LNCAP (cell line): ENCODE measurements at regions not wholly inside any gene's neighbourhood (a gene's known extent, or its start where the extent isn't known, plus 50 kb on each side); places are given as distances from the start of the nearest gene placed in this dataset.

ENCODE experiments used
- TF ChIP-seq, protein P1 (sequence below): fragments of 450-650 bp; IDR thresholded peaks from 2 replicates; pipeline ENCODE4 v1.5.1; 2017; ENCODE audit warnings: mild to moderate bottlenecking

DNA sequence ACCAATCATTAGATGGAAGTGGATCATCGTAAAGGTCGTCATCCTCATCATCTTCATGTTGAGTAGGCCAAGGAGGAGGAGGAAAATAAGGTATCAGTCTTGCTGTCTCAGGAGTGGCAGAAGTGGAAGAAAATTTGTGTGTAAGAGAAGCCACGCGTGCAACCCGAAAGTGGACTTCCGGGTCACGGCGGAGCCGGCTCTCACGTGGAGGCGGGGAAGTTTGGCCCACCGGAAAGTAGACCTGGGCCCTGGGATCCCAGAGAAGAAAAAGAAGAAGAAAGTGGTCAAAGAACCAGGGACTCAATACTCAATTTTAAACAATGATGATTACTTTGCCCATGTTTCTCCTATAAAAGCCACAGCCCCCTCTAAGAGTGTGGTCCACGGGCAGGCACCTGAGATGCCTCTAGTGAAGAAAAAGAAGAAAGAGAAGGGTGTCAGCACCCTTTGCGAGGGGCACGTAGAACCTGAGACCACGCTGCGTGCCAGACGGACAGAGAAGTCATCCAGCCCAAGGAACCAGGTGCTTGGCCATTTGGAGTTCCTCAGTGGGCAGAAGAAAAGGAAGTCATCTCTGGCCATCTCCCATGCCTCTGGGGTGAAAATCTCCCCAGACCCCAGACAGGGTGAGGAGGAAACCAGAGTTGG is 365.8 kb downstream of the BCAT1 start:
- TF ChIP-seq, protein P1, sequence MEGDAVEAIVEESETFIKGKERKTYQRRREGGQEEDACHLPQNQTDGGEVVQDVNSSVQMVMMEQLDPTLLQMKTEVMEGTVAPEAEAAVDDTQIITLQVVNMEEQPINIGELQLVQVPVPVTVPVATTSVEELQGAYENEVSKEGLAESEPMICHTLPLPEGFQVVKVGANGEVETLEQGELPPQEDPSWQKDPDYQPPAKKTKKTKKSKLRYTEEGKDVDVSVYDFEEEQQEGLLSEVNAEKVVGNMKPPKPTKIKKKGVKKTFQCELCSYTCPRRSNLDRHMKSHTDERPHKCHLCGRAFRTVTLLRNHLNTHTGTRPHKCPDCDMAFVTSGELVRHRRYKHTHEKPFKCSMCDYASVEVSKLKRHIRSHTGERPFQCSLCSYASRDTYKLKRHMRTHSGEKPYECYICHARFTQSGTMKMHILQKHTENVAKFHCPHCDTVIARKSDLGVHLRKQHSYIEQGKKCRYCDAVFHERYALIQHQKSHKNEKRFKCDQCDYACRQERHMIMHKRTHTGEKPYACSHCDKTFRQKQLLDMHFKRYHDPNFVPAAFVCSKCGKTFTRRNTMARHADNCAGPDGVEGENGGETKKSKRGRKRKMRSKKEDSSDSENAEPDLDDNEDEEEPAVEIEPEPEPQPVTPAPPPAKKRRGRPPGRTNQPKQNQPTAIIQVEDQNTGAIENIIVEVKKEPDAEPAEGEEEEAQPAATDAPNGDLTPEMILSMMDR = no peak

DNA sequence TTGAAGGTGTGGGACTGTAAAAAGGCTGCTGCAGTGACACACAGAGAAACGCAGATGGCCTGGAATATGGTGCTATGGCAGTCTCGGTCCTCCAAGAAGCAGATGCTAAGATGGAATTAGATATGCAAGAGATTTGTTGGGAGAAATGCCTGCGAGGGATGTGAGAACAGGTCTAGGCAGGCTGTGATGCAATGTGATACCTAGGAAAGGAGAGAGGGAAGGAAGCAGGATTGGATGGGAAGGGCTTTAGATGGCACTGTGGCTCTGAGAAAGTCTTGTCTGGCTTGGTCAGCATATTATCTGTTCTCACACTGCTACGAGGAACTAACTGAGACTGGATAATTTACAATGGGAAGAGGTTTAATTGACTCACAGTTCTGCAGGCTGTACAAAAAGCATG is 374.4 kb downstream of the BCAT1 start:
- TF ChIP-seq, protein P1 = no peak

- TF ChIP-seq, protein P1 = no peak
Measured at GRCh38 chr12:24573621-24574020, 375.3 kb downstream of the BCAT1 start.

DNA sequence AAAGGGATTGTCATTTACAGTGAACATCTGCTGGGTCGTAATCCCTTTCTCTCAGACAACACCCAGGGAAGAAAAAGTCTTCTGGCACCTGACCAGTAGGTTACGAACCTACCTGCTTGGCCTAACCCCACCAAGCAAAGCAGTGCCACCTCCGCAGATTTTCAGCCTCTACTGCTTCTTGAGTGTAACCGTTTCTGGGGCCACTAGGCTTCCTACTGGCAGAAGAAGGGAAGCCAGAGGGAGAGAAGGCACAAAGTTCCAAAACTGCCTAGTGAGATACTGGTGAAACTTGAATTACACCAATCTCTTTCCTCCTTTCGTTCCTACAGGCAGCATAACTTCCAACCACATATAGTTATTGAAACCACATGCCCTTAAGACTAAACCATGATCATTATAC is 383.6 kb downstream of the BCAT1 start:
- TF ChIP-seq, protein P1 = no peak

GRCh38 chr12:24562771-24563431 is 386.0 kb downstream of the BCAT1 start:
- TF ChIP-seq, protein P1 = no peak

DNA sequence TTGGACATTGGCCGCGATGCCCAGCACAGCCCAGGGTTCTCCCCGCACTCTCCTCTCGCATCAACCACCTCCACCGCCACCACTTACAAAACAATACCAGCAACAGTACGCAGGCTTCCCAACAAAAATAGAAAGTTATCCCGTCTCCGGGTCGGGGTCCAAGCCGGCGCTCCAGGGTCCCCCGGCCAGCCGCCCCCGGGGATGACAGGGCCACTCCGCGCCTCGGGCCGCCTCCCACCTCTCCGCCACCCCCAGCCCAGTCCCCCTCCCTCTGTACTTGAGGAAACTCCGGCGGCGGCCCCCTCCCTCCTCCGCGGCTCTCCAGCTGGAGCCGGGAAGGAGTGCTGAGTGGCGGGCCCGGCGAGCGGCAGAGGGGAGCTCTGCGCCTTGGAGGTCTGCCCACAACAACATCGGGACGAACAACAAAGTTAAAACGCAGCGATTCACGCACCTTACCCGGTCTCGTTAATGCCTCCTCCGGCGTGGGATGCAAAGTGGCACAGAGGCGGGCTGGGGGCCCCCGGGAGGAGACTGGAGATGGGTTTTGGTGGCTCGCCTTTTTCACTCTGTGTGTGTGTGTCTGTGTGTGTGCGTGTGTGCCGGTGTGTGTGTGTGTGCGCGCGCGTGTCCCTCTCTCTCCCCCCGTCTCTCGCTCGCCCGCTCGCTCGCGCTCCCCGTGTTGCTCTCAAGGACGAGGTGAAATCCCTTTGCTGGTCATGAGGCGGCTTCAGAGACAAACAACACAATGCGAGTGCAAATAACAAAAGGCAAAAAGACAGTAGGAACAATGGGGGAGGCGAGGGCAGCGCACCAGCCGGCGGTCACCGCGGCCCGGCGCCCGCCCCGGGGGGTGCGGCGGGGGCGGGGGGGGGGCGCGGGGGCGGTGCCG is 386.8 kb downstream of the BCAT1 start:
- TF ChIP-seq, protein P1 = no peak

GRCh38 chr12:24561411-24561871 is 387.5 kb downstream of the BCAT1 start:
- TF ChIP-seq, protein P1 = no peak
